ENCODE measurements at regions not wholly inside any gene's neighbourhood (a gene's known extent, or its start where the extent isn't known, plus 50 kb on each side); places are given as distances from the start of the nearest gene placed in this dataset.

DNA sequence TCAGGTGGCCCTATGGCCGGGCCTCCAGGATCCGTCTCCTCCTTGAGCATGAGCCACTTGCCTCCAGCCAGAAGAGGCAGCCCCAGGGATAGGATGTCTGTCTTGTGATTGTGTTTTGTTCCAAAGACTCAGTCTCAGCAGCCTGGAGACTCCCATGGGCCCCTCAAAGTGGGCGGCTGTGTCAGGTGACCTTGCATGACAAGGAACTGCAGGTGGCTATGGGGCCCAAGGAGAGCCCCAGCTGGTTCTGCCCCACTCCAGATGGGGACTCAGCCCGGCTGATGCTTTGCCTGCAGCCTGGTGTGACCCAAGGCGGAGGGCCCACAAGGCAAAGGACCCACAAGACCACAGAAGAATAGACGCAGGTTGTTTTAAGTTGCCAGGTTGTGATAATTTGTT, 284.3 kb upstream of the IRX4 start:
- DNase-seq (ENCODE audit: insufficient read length, low spot score) (no peak), FAIRE-seq (no peak)
- TF ChIP-seq, protein P1, sequence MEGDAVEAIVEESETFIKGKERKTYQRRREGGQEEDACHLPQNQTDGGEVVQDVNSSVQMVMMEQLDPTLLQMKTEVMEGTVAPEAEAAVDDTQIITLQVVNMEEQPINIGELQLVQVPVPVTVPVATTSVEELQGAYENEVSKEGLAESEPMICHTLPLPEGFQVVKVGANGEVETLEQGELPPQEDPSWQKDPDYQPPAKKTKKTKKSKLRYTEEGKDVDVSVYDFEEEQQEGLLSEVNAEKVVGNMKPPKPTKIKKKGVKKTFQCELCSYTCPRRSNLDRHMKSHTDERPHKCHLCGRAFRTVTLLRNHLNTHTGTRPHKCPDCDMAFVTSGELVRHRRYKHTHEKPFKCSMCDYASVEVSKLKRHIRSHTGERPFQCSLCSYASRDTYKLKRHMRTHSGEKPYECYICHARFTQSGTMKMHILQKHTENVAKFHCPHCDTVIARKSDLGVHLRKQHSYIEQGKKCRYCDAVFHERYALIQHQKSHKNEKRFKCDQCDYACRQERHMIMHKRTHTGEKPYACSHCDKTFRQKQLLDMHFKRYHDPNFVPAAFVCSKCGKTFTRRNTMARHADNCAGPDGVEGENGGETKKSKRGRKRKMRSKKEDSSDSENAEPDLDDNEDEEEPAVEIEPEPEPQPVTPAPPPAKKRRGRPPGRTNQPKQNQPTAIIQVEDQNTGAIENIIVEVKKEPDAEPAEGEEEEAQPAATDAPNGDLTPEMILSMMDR (IDR thresholded peaks at IDR 0.05; ENCODE audit: insufficient read depth, missing control alignments) = no peak

DNA sequence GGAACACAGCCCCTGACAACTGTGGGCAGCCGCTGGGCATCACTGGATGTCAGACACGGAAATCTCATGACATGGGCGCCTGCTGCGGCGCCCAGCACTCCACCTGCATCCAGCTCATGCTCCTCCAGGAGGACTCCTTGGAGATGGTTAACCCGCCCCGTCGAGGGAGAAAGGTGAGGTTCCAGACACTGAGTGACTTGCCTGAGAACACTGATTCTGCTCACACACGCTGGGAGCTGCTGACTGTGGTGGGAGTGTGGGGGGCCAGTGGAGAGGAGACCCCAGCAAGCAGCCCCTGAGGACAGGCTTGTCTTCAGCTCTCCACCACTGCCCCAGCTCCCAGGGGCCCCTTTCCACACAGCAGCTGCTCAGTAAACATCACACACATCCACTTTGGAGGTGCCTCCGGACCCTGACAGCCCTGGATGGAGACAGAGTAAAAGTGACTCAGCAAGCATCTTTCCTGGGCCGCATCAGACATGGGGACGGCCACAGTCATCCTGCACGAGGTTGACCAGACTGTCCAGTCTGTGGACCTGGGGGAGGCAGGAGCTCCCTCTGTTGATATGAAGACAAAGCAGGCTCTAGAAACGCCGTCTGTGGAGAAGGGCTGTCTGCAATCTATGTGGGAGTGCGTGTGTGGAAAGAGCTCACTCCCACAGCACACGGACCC, 283.7 kb upstream of the IRX4 start:
- FAIRE-seq = no peak
- TF ChIP-seq, protein P1 (IDR thresholded peaks at IDR 0.05; ENCODE audit: insufficient read depth, missing control alignments) = no peak
- DNase-seq (ENCODE audit: insufficient read length, low spot score) = no peak

- TF ChIP-seq, protein P1 (IDR thresholded peaks at IDR 0.05; ENCODE audit: insufficient read depth, missing control alignments) = no peak
- FAIRE-seq (no peak), DNase-seq (ENCODE audit: insufficient read length, low spot score) (no peak)
These were observed 283.0 kb upstream of the IRX4 start for GRCh38 chr5:2165615-2166305.

DNA sequence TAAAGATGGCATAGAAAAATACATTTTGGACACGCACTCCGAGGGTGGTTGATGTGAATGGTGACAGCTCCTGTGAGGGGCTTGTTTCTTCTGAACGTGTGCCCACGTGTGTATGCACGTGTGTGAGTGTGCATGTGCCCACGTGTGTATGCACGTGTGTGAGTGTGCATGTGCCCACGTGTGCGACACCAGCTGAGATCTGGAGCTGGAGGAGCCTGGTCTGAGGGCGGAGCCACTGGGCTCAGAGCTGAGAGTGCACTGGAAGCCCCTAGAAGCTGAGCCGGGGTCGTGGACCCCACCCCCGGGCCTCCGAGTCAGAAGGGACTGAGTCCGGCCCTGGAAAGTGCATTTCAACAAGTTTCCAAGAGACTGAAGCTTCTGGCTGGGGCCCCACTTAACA, 282.5 kb upstream of the IRX4 start:
- TF ChIP-seq, protein P1 (IDR thresholded peaks at IDR 0.05; ENCODE audit: insufficient read depth, missing control alignments) = no peak
- FAIRE-seq = no peak
- DNase-seq (ENCODE audit: insufficient read length, low spot score) = no peak

- DNase-seq (ENCODE audit: insufficient read length, low spot score) (no peak), FAIRE-seq (no peak)
- TF ChIP-seq, protein P1 (IDR thresholded peaks at IDR 0.05; ENCODE audit: insufficient read depth, missing control alignments) = no peak
These were observed 281.9 kb upstream of the IRX4 start for GRCh38 chr5:2164586-2164985.

DNA sequence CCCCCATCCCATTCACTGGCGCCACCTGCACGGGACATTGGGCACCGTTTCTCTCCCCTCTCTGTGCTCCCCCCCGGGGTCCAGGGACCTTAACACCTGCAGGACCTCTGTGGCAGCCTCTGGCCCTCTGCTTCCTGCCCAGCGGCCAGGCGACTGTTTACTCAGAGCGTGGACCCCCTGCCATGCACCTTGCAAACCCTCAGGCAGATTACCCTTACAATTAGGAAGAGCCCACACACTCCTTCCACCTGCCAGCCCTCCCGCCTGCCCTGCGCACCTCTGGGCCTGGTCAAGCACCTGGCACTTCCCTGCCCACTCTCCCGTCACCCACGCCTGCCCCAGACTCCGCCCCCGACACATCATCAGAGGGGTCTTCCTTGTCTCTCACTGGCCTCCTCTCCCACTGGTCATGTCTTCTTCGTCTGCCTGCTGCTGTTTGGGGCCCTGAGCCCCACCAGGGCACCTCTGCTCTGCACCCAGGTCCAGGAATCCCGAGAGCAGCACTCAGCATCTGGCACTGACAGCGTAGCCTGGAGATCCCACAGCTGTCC, 281.3 kb upstream of the IRX4 start:
- FAIRE-seq (no peak), DNase-seq (ENCODE audit: insufficient read length, low spot score) (no peak)
- TF ChIP-seq, protein P1 (IDR thresholded peaks at IDR 0.05; ENCODE audit: insufficient read depth, missing control alignments) = no peak

All from D721Med (cell line).